Lower leg skin (tissue), 4 donors: ENCODE measurements at regions not wholly inside any gene's neighbourhood (a gene's known extent, or its start where the extent isn't known, plus 50 kb on each side); places are given as distances from the start of the nearest gene placed in this dataset.

Experiments
- DNase-seq, 2 donors: peaks; one replicate each; pipeline ENCODE4 v3.0.0-alpha.2; 2019; ENCODE audit warnings: low spot score in 2 of 2
- H3K4me3 ChIP-seq: fragments of 200-600 bp; sonication (generic); 2 replicates; pipeline ENCODE4 v1.5.1; 2017; ENCODE audit warnings: mild to moderate bottlenecking, low read depth; ENCODE audit not compliant: poor library complexity, severe bottlenecking
- CTCF ChIP-seq, 3 donors: fragments of 450-650 bp; IDR thresholded peaks; one replicate each; pipeline ENCODE4 v1.5.1; 2016; ENCODE audit warnings: antibody characterized with exemption in 3 of 3, mild to moderate bottlenecking in 3 of 3, moderate library complexity in 2 of 3
- POLR2A ChIP-seq, 2 donors: fragments of 450-650 bp; IDR thresholded peaks; one replicate each; pipeline ENCODE4 v1.6.1; 2016 to 2017; ENCODE audit warnings: antibody characterized with exemption in 2 of 2, mild to moderate bottlenecking in 1 of 2, moderate library complexity in 1 of 2
- WGBS, 2 donors: methylation state at CpG; one replicate each; pipeline ENCODE4 v1.1.5; 2018; 5-methylcytosine and 5-hydroxymethylcytosine counted together
- intact Hi-C: fragments of 100-400 bp; cut with DNase I; formaldehyde crosslinking; loops from one replicate; pipeline ENCODE4 v1.15.0; 2023; ENCODE audit warnings: low total_unique reads

GRCh38 chr6:104118274-104118673, 741.4 kb downstream of the HACE1 start:
- no peak overlapping the region for H3K4me3 ChIP-seq
- 56 to 69% methylated on average over 4 of the region's 4 CpGs for WGBS, 2 donors
- intact Hi-C loops: no loop called here
- DNase-seq: no peak
- TF ChIP-seq POLR2A (IDR thresholded peaks at IDR 0.05): no peak
- no peak for TF ChIP-seq CTCF (IDR thresholded peaks at IDR 0.05)

GRCh38 chr6:104109806-104110205, 749.9 kb downstream of the HACE1 start:
- WGBS, 2 donors: 87 to 90% methylated on average over 2 of the region's 2 CpGs
- intact Hi-C loops: no loop called here
- H3K4me3 ChIP-seq: no peak overlapping the region
- no peak for DNase-seq
- TF ChIP-seq CTCF (IDR thresholded peaks at IDR 0.05) (no peak), POLR2A (IDR thresholded peaks at IDR 0.05) (no peak)

GRCh38 chr6:104108634-104109033, 751.1 kb downstream of the HACE1 start:
- intact Hi-C loops: no loop called here
- no peak overlapping the region for H3K4me3 ChIP-seq
- DNase-seq: no peak
- TF ChIP-seq CTCF (IDR thresholded peaks at IDR 0.05) (no peak), POLR2A (IDR thresholded peaks at IDR 0.05) (no peak)

- 91 to 93% methylated on average over 6 of the region's 6 CpGs for WGBS, 2 donors
- DNase-seq: no peak
- TF ChIP-seq CTCF (IDR thresholded peaks at IDR 0.05) (no peak), POLR2A (IDR thresholded peaks at IDR 0.05) (no peak)
- H3K4me3 ChIP-seq: no peak overlapping the region
- intact Hi-C loops: no loop called here
These were observed 763.9 kb downstream of the HACE1 start for GRCh38 chr6:104095661-104096416.

GRCh38 chr6:104087765-104088164, 772.0 kb downstream of the HACE1 start:
- no peak overlapping the region for H3K4me3 ChIP-seq
- intact Hi-C loops: no loop called here
- WGBS, 2 donors: 71 to 75% methylated on average over 1 of the region's 1 CpG
- TF ChIP-seq POLR2A (IDR thresholded peaks at IDR 0.05) (no peak), CTCF (IDR thresholded peaks at IDR 0.05) (no peak)
- no peak for DNase-seq

- DNase-seq: no peak
- TF ChIP-seq CTCF (IDR thresholded peaks at IDR 0.05) (no peak), POLR2A (IDR thresholded peaks at IDR 0.05) (no peak)
- H3K4me3 ChIP-seq: no peak overlapping the region
- 86 to 94% methylated on average over 2 of the region's 2 CpGs for WGBS, 2 donors
- intact Hi-C loops: no loop called here
These were observed 791.4 kb downstream of the HACE1 start for GRCh38 chr6:104068281-104068680.
